ENCODE measurements at regions not wholly inside any gene's neighbourhood (a gene's known extent, or its start where the extent isn't known, plus 50 kb on each side); places are given as distances from the start of the nearest gene placed in this dataset.

DNA sequence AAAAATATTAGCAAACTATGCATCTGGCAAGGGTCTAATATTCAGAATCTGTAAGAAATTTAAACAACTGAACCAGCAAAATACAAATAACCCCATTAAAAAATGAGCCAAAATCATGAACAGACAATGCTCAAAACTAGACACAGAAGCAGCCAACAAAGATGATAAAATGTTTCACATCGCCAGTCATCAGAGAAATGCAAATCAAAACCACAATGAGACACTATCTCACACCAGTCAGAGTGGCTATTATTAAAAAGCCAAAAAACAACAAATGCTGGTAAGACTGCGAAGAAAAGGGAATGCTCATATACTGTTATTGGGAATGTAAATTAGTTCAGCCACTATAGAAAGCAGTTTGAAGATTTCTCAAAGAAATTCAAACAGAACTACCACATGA, 201.3 kb upstream of the CPEB2 start (continued):
- TF ChIP-seq TAF1 (IDR thresholded peaks at IDR 0.05; ENCODE audit: borderline replicate concordance, low read depth, low read length) (no peak), FOXJ3 (CRISPR knock-in tag; IDR thresholded peaks at IDR 0.05) (no peak), FOXM1 (IDR thresholded peaks at IDR 0.05; ENCODE audit: low read depth) (no peak)
- TF ChIP-seq, protein P1, sequence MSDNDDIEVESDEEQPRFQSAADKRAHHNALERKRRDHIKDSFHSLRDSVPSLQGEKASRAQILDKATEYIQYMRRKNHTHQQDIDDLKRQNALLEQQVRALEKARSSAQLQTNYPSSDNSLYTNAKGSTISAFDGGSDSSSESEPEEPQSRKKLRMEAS (IDR thresholded peaks at IDR 0.05; ENCODE audit: low read depth): no peak

DNA sequence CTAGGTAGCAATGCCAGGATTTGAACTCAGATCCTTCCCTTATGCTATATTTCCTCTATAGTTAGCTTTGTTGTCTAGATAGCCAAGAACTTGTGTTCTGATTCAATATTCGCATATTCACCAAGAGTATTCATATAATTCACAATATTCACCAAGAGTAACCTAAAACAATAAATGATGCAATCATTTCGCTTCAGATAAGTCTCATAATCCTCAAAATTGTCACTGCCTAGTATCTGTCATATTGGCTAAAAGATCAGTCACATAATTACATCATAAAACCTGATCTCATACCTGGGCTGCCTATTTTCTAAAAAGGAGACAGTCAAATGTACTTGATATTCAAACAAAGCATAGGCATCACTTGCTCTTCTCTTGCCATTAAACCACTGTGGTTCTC, 199.7 kb upstream of the CPEB2 start:
- Histone ChIP-seq H3K4me2 (no peak overlapping the region), H3K9ac (no peak overlapping the region), H3K4me3 (ENCODE audit: low read depth in 2 of 2, low read length in 1 of 2) (no peak overlapping the region), H4K20me1 (ENCODE audit: insufficient read depth) (no peaks in the 10 kb centered on the region), H3K9me2 (no peaks in the 10 kb centered on the region), H3K9me3 (no peaks in the 10 kb centered on the region), H3F3A (replicated peaks; ENCODE audit: insufficient read depth) (no peaks in the 10 kb centered on the region), H2AFZ (ENCODE audit: low read depth) (no peak overlapping the region), H3K27ac (ENCODE audit: low read depth in 2 of 2, low read length in 1 of 2) (no peak overlapping the region), H3K79me2 (ENCODE audit: insufficient read depth) (no peaks in the 10 kb centered on the region), H3K27me3 (ENCODE audit: insufficient read depth) (no peaks in the 10 kb centered on the region), H3K36me3 (replicated peaks in 1 of 2; ENCODE audit: control insufficient read depth in 1 of 2, insufficient read depth in 2 of 2, low read length in 1 of 2) (no peaks in the 10 kb centered on the region), H3K4me1 (ENCODE audit: control insufficient read depth in 1 of 2, insufficient read depth in 2 of 2, low read depth in 1 of 2, low read length in 1 of 2) (no peaks in the 10 kb centered on the region)
- POLR2A ChIA-PET: no interaction called here
- TF ChIP-seq POLR2AphosphoS5 (IDR thresholded peaks at IDR 0.05; ENCODE audit: low read depth, low read length) (no peak), TEAD4 (IDR thresholded peaks at IDR 0.05; ENCODE audit: borderline replicate concordance, insufficient read depth) (no peak), FOSL2 (IDR thresholded peaks at IDR 0.05; ENCODE audit: borderline replicate concordance, low read depth) (no peak)
- TF ChIP-seq, protein P2, sequence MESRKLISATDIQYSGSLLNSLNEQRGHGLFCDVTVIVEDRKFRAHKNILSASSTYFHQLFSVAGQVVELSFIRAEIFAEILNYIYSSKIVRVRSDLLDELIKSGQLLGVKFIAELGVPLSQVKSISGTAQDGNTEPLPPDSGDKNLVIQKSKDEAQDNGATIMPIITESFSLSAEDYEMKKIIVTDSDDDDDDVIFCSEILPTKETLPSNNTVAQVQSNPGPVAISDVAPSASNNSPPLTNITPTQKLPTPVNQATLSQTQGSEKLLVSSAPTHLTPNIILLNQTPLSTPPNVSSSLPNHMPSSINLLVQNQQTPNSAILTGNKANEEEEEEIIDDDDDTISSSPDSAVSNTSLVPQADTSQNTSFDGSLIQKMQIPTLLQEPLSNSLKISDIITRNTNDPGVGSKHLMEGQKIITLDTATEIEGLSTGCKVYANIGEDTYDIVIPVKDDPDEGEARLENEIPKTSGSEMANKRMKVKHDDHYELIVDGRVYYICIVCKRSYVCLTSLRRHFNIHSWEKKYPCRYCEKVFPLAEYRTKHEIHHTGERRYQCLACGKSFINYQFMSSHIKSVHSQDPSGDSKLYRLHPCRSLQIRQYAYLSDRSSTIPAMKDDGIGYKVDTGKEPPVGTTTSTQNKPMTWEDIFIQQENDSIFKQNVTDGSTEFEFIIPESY (IDR thresholded peaks at IDR 0.05; ENCODE audit: borderline replicate concordance, low read depth): no peak
- WGBS (ENCODE audit: low lambda C conversion rate): 30% methylated on average over 2 of the region's 2 CpGs
- CTCF ChIA-PET: no interaction called here
- DNase-seq: no peak

DNA sequence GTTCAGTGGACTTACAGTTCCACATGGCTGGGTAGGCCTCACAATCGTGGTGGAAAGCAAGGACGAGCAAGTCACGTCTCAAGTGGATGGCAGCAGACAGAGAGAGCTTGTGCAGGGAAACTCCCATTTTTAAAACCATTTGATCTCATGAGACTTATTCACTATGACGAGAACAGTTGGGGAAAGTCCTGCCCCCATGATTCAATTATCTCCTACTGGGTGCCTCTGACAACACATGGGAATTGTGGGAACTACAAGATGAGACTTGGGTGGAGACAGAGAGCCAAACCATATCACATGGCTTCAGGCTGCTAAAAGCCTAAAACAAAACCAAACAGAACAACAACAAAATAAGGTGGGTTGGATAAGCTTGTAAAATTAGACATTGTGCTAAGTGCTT, 194.4 kb upstream of the CPEB2 start:
- H3K36me3 ChIP-seq (replicated peaks in 1 of 2; ENCODE audit: control insufficient read depth in 1 of 2, insufficient read depth in 2 of 2, low read length in 1 of 2): no peaks in the 10 kb centered on the region
- no peak overlapping the region for H2AFZ ChIP-seq (ENCODE audit: low read depth)
- H3K27me3 ChIP-seq (ENCODE audit: insufficient read depth): no peaks in the 10 kb centered on the region
- ChIA-PET POLR2A (no interaction called here), CTCF (interaction anchor here (0.9 to 1.1 kb wide), 2 partner anchors 9 to 33 kb away, joined by 3 read pairs; no protein-coding TSS in a partner anchor)
- H3K9ac ChIP-seq: no peak overlapping the region
- no peaks in the 10 kb centered on the region for H3K9me2 ChIP-seq
- H3F3A ChIP-seq (replicated peaks; ENCODE audit: insufficient read depth): no peaks in the 10 kb centered on the region
- TF ChIP-seq TEAD4 (IDR thresholded peaks at IDR 0.05; ENCODE audit: borderline replicate concordance, insufficient read depth) (no peak), GATA2 (CRISPR knock-in tag; IDR thresholded peaks at IDR 0.05) (no peak), MXI1 (IDR thresholded peaks at IDR 0.05; ENCODE audit: low read depth, low read length) (no peak), RXRA (IDR thresholded peaks at IDR 0.05; ENCODE audit: borderline replicate concordance, low read depth) (no peak), ELF1 (IDR thresholded peaks at IDR 0.05) (no peak), MEF2A (IDR thresholded peaks at IDR 0.05; ENCODE audit: borderline replicate concordance, low read depth) (no peak), TCF12 (IDR thresholded peaks at IDR 0.05) (no peak), RCOR1 (IDR thresholded peaks at IDR 0.05; ENCODE audit: low read length) (no peak), EZH2phosphoT487 (IDR thresholded peaks at IDR 0.05; ENCODE audit: borderline replicate concordance, low read depth) (no peak)
- TF ChIP-seq, protein P3, sequence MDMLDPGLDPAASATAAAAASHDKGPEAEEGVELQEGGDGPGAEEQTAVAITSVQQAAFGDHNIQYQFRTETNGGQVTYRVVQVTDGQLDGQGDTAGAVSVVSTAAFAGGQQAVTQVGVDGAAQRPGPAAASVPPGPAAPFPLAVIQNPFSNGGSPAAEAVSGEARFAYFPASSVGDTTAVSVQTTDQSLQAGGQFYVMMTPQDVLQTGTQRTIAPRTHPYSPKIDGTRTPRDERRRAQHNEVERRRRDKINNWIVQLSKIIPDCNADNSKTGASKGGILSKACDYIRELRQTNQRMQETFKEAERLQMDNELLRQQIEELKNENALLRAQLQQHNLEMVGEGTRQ (IDR thresholded peaks at IDR 0.05; ENCODE audit: borderline replicate concordance, low read depth, low read length): no peak
- TF ChIP-seq, protein P4, sequence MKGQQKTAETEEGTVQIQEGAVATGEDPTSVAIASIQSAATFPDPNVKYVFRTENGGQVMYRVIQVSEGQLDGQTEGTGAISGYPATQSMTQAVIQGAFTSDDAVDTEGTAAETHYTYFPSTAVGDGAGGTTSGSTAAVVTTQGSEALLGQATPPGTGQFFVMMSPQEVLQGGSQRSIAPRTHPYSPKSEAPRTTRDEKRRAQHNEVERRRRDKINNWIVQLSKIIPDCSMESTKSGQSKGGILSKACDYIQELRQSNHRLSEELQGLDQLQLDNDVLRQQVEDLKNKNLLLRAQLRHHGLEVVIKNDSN (IDR thresholded peaks at IDR 0.05; ENCODE audit: borderline replicate concordance, low read depth): no peak
- H3K4me1 ChIP-seq (ENCODE audit: control insufficient read depth in 1 of 2, insufficient read depth in 2 of 2, low read depth in 1 of 2, low read length in 1 of 2): no peaks in the 10 kb centered on the region
- no peaks in the 10 kb centered on the region for H3K9me3 ChIP-seq
- 45% methylated on average over 4 of the region's 4 CpGs for WGBS (ENCODE audit: low lambda C conversion rate)
- H3K79me2 ChIP-seq (ENCODE audit: insufficient read depth): no peaks in the 10 kb centered on the region
- H4K20me1 ChIP-seq (ENCODE audit: insufficient read depth): no peaks in the 10 kb centered on the region
- no peak overlapping the region for H3K4me2 ChIP-seq
- H3K27ac ChIP-seq (ENCODE audit: low read depth in 2 of 2, low read length in 1 of 2): no peak overlapping the region
- no peak overlapping the region for H3K4me3 ChIP-seq (ENCODE audit: low read depth in 2 of 2, low read length in 1 of 2)
- no peak for DNase-seq

All from SK-N-SH (cell line).